ENCODE measurements at regions not wholly inside any gene's neighbourhood (a gene's known extent, or its start where the extent isn't known, plus 50 kb on each side); places are given as distances from the start of the nearest gene placed in this dataset.

- no peak for TF ChIP-seq TAF7 (optimal IDR thresholded peaks at IDR 0.05; ENCODE audit: borderline replicate concordance, low read depth, low read length)
- no peak for TF ChIP-seq CEBPB (IDR thresholded peaks at IDR 0.05; ENCODE audit: low read depth, low read length)
- TF ChIP-seq BRCA1 (IDR thresholded peaks at IDR 0.05; ENCODE audit: low read depth, low read length), result no peak
Measured at GRCh38 chr2:16402891-16403290, 262.7 kb downstream of the CYRIA start (continued).

All from H1 (cell line).